ENCODE measurements at regions not wholly inside any gene's neighbourhood (a gene's known extent, or its start where the extent isn't known, plus 50 kb on each side); places are given as distances from the start of the nearest gene placed in this dataset.

- Mint-ChIP-seq H3K4me1 (ENCODE audit: low read depth) (no peaks in the 10 kb centered on the region), H3K27ac (no peak overlapping the region), H3K9me3 (peaks cover 25% of the 10 kb centered on the region), H3K27me3 (ENCODE audit: insufficient read depth) (no peaks in the 10 kb centered on the region), H3K36me3 (ENCODE audit: low read depth) (no peaks in the 10 kb centered on the region), H3K4me3 (no peak overlapping the region)
- DNase-seq (ENCODE audit: low spot score), result no peak
- intact Hi-C loops (cut with micrococcal nuclease), result no loop called here
Measured at GRCh38 chr13:56861476-56861875, 279.2 kb upstream of the PRR20A start.

GRCh38 chr13:56864451-56864850 lies 276.3 kb upstream of the PRR20A start:
- Mint-ChIP-seq H3K36me3 (ENCODE audit: low read depth) (no peaks in the 10 kb centered on the region), H3K9me3 (peaks cover 18% of the 10 kb centered on the region), H3K27ac (no peak overlapping the region), H3K27me3 (ENCODE audit: insufficient read depth) (no peaks in the 10 kb centered on the region), H3K4me3 (no peak overlapping the region), H3K4me1 (ENCODE audit: low read depth) (no peaks in the 10 kb centered on the region)
- intact Hi-C loops (cut with micrococcal nuclease), result no loop called here
- no peak for DNase-seq (ENCODE audit: low spot score)

- Mint-ChIP-seq H3K4me1 (ENCODE audit: low read depth) (no peaks in the 10 kb centered on the region), H3K36me3 (ENCODE audit: low read depth) (no peaks in the 10 kb centered on the region), H3K4me3 (no peak overlapping the region), H3K27ac (no peak overlapping the region), H3K27me3 (ENCODE audit: insufficient read depth) (no peaks in the 10 kb centered on the region), H3K9me3 (peaks cover 18% of the 10 kb centered on the region)
- intact Hi-C loops (cut with micrococcal nuclease), result no loop called here
- DNase-seq (ENCODE audit: low spot score), result no peak
Measured at GRCh38 chr13:56865416-56865815, 275.3 kb upstream of the PRR20A start.

GRCh38 chr13:56869671-56870070 lies 271.0 kb upstream of the PRR20A start:
- no peak for DNase-seq (ENCODE audit: low spot score)
- no peak overlapping the region for H3K4me3 Mint-ChIP-seq
- H3K27ac Mint-ChIP-seq, result no peak overlapping the region
- H3K36me3 Mint-ChIP-seq (ENCODE audit: low read depth), result no peaks in the 10 kb centered on the region
- no peaks in the 10 kb centered on the region for H3K27me3 Mint-ChIP-seq (ENCODE audit: insufficient read depth)
- no peaks in the 10 kb centered on the region for H3K4me1 Mint-ChIP-seq (ENCODE audit: low read depth)
- intact Hi-C loops (cut with micrococcal nuclease), result no loop called here
- H3K9me3 Mint-ChIP-seq, result peaks cover 8% of the 10 kb centered on the region

GRCh38 chr13:56886398-56886797 lies 254.3 kb upstream of the PRR20A start:
- Mint-ChIP-seq H3K9me3 (peaks cover 17% of the 10 kb centered on the region), H3K27ac (no peak overlapping the region)

GRCh38 chr13:56888455-56888854 lies 252.3 kb upstream of the PRR20A start:
- no peak for DNase-seq (ENCODE audit: low spot score)
- intact Hi-C loops (cut with micrococcal nuclease), result no loop called here
- H3K4me3 Mint-ChIP-seq, result no peak overlapping the region
- no peaks in the 10 kb centered on the region for H3K27me3 Mint-ChIP-seq (ENCODE audit: insufficient read depth)
- H3K4me1 Mint-ChIP-seq (ENCODE audit: low read depth), result no peaks in the 10 kb centered on the region
- no peak overlapping the region for H3K27ac Mint-ChIP-seq
- H3K9me3 Mint-ChIP-seq, result peaks cover 12% of the 10 kb centered on the region
- H3K36me3 Mint-ChIP-seq (ENCODE audit: low read depth), result no peaks in the 10 kb centered on the region

More at GRCh38 chr13:56886398-56886797, 254.3 kb upstream of the PRR20A start:
- no peak for DNase-seq (ENCODE audit: low spot score)
- intact Hi-C loops (cut with micrococcal nuclease), result no loop called here
- H3K36me3 Mint-ChIP-seq (ENCODE audit: low read depth), result no peaks in the 10 kb centered on the region
- no peaks in the 10 kb centered on the region for H3K4me1 Mint-ChIP-seq (ENCODE audit: low read depth)
- H3K4me3 Mint-ChIP-seq, result no peak overlapping the region
- H3K27me3 Mint-ChIP-seq (ENCODE audit: insufficient read depth), result no peaks in the 10 kb centered on the region

GRCh38 chr13:56893843-56894242 lies 246.9 kb upstream of the PRR20A start:
- no peak for DNase-seq (ENCODE audit: low spot score)
- H3K27ac Mint-ChIP-seq, result no peak overlapping the region
- intact Hi-C loops (cut with micrococcal nuclease), result no loop called here
- no peaks in the 10 kb centered on the region for H3K36me3 Mint-ChIP-seq (ENCODE audit: low read depth)
- H3K9me3 Mint-ChIP-seq, result peaks cover 4% of the 10 kb centered on the region
- H3K4me3 Mint-ChIP-seq, result no peak overlapping the region
- no peaks in the 10 kb centered on the region for H3K4me1 Mint-ChIP-seq (ENCODE audit: low read depth)
- H3K27me3 Mint-ChIP-seq (ENCODE audit: insufficient read depth), result no peaks in the 10 kb centered on the region

- Mint-ChIP-seq H3K36me3 (ENCODE audit: low read depth) (no peaks in the 10 kb centered on the region), H3K9me3 (no peaks in the 10 kb centered on the region), H3K27ac (no peak overlapping the region), H3K4me3 (no peak overlapping the region), H3K4me1 (ENCODE audit: low read depth) (no peaks in the 10 kb centered on the region), H3K27me3 (ENCODE audit: insufficient read depth) (no peaks in the 10 kb centered on the region)
- DNase-seq (ENCODE audit: low spot score), result no peak
- intact Hi-C loops (cut with micrococcal nuclease), result no loop called here
Measured at GRCh38 chr13:56900549-56901279, 240.0 kb upstream of the PRR20A start.

GRCh38 chr13:56902276-56902675 lies 238.4 kb upstream of the PRR20A start:
- H3K4me1 Mint-ChIP-seq (ENCODE audit: low read depth), result no peaks in the 10 kb centered on the region
- DNase-seq (ENCODE audit: low spot score), result no peak
- H3K9me3 Mint-ChIP-seq, result no peaks in the 10 kb centered on the region
- no peak overlapping the region for H3K27ac Mint-ChIP-seq
- H3K27me3 Mint-ChIP-seq (ENCODE audit: insufficient read depth), result no peaks in the 10 kb centered on the region
- H3K36me3 Mint-ChIP-seq (ENCODE audit: low read depth), result no peaks in the 10 kb centered on the region
- intact Hi-C loops (cut with micrococcal nuclease), result no loop called here
- no peak overlapping the region for H3K4me3 Mint-ChIP-seq

- no peak for DNase-seq (ENCODE audit: low spot score)
- no peak overlapping the region for H3K4me3 Mint-ChIP-seq
- H3K27me3 Mint-ChIP-seq (ENCODE audit: insufficient read depth), result no peaks in the 10 kb centered on the region
- H3K36me3 Mint-ChIP-seq (ENCODE audit: low read depth), result no peaks in the 10 kb centered on the region
- no peak overlapping the region for H3K27ac Mint-ChIP-seq
- no peaks in the 10 kb centered on the region for H3K9me3 Mint-ChIP-seq
- intact Hi-C loops (cut with micrococcal nuclease), result no loop called here
- no peaks in the 10 kb centered on the region for H3K4me1 Mint-ChIP-seq (ENCODE audit: low read depth)
Measured at GRCh38 chr13:56903710-56904282, 236.9 kb upstream of the PRR20A start.

GRCh38 chr13:56906909-56907308 lies 233.8 kb upstream of the PRR20A start:
- intact Hi-C loops (cut with micrococcal nuclease), result no loop called here
- DNase-seq (ENCODE audit: low spot score), result no peak
- Mint-ChIP-seq H3K36me3 (ENCODE audit: low read depth) (no peaks in the 10 kb centered on the region), H3K27ac (no peak overlapping the region), H3K4me3 (no peak overlapping the region), H3K4me1 (ENCODE audit: low read depth) (no peaks in the 10 kb centered on the region), H3K9me3 (no peaks in the 10 kb centered on the region), H3K27me3 (ENCODE audit: insufficient read depth) (no peaks in the 10 kb centered on the region)

GRCh38 chr13:56907766-56908165 lies 233.0 kb upstream of the PRR20A start:
- no peak overlapping the region for H3K4me3 Mint-ChIP-seq
- H3K27me3 Mint-ChIP-seq (ENCODE audit: insufficient read depth), result no peaks in the 10 kb centered on the region
- no peaks in the 10 kb centered on the region for H3K36me3 Mint-ChIP-seq (ENCODE audit: low read depth)
- peaks cover 4% of the 10 kb centered on the region for H3K9me3 Mint-ChIP-seq
- DNase-seq (ENCODE audit: low spot score), result no peak
- H3K4me1 Mint-ChIP-seq (ENCODE audit: low read depth), result no peaks in the 10 kb centered on the region
- no peak overlapping the region for H3K27ac Mint-ChIP-seq
- intact Hi-C loops (cut with micrococcal nuclease), result no loop called here

- H3K27me3 Mint-ChIP-seq (ENCODE audit: insufficient read depth), result no peaks in the 10 kb centered on the region
- no peak overlapping the region for H3K4me3 Mint-ChIP-seq
- peaks cover 4% of the 10 kb centered on the region for H3K9me3 Mint-ChIP-seq
- H3K4me1 Mint-ChIP-seq (ENCODE audit: low read depth), result no peaks in the 10 kb centered on the region
- no peaks in the 10 kb centered on the region for H3K36me3 Mint-ChIP-seq (ENCODE audit: low read depth)
- no peak for DNase-seq (ENCODE audit: low spot score)
- no peak overlapping the region for H3K27ac Mint-ChIP-seq
- intact Hi-C loops (cut with micrococcal nuclease), result no loop called here
Measured at GRCh38 chr13:56909896-56910600, 230.7 kb upstream of the PRR20A start.
